Caco-2 (cell line): ENCODE measurements at regions not wholly inside any gene's neighbourhood (a gene's known extent, or its start where the extent isn't known, plus 50 kb on each side); places are given as distances from the start of the nearest gene placed in this dataset.
"Not testable (repeated sequence)": the region's sequence is repeated elsewhere in the genome, so short reads cannot be mapped to it uniquely, and the experiment has no call there.

ENCODE experiments used
- BruUV-seq: library from RNA; stranded (reverse); fragments of 400-500 nt; replicated peaks from 2 replicates; lab custom pipeline; 2021; lab: Mats Ljungman, UMichigan
- CTCF ChIA-PET: fragments of 300-600 bp; sonication (Branson Sonifier 250); formaldehyde crosslinking; loops from one replicate; lab custom pipeline; 2022; ENCODE audit warnings: antibody characterized with exemption; lab: Charles Lee
- POLR2A ChIA-PET: fragments of 300-600 bp; sonication (Branson Sonifier 250); formaldehyde crosslinking; loops from one replicate; lab custom pipeline; 2022; ENCODE audit warnings: antibody characterized with exemption; lab: Charles Lee
- DNase-seq, 2 experiments: peaks; one replicate each; pipeline versions ENCODE4 v3.0.0 to v3.0.0-alpha.2; 2020 to 2022
- H3K27me3 ChIP-seq: replicated peaks from 2 replicates; pipeline ENCODE4 v1.6.0; 2011; ENCODE audit warnings: low read length; ENCODE audit not compliant: control insufficient read depth, insufficient read depth
- H3K36me3 ChIP-seq: 2 replicates; pipeline ENCODE4 v1.5.1; 2011; ENCODE audit warnings: low read length; ENCODE audit not compliant: control insufficient read depth, insufficient read depth
- H3K4me1 ChIP-seq: fragments of 250-450 bp; sonication (Bioruptor Pico); 2 replicates; pipeline ENCODE4 v1.5.1; 2020; ENCODE audit warnings: mild to moderate bottlenecking
- H3K4me3 ChIP-seq: 2 replicates; pipeline ENCODE4 v1.5.1; 2011; ENCODE audit warnings: low read depth, mild to moderate bottlenecking, control low read depth, low read length
- H3K9me3 ChIP-seq: fragments of 250-450 bp; sonication (Bioruptor Pico); 2 replicates; pipeline ENCODE4 v1.5.1; 2020; ENCODE audit warnings: mild to moderate bottlenecking, moderate library complexity
- H3K27ac Mint-ChIP-seq: one replicate; pipeline ENCODE4 v1.8.0; 2022; ENCODE audit warnings: mixed read lengths; ENCODE audit not compliant: unreplicated experiment
- H3K27me3 Mint-ChIP-seq: one replicate; pipeline ENCODE4 v1.8.0; 2022; ENCODE audit warnings: mixed read lengths; ENCODE audit not compliant: insufficient read depth, unreplicated experiment
- H3K36me3 Mint-ChIP-seq: one replicate; pipeline ENCODE4 v1.8.0; 2022; ENCODE audit warnings: mild to moderate bottlenecking, mixed read lengths; ENCODE audit not compliant: insufficient read depth, unreplicated experiment
- H3K4me1 Mint-ChIP-seq: one replicate; pipeline ENCODE4 v1.8.0; 2022; ENCODE audit warnings: low read depth, mixed read lengths; ENCODE audit not compliant: unreplicated experiment
- H3K4me3 Mint-ChIP-seq: one replicate; pipeline ENCODE4 v1.8.0; 2022; ENCODE audit warnings: mild to moderate bottlenecking, moderate library complexity, mixed read lengths; ENCODE audit not compliant: unreplicated experiment
- H3K9me3 Mint-ChIP-seq: one replicate; pipeline ENCODE4 v1.8.0; 2022; ENCODE audit warnings: mixed read lengths; ENCODE audit not compliant: unreplicated experiment
- intact Hi-C: fragments of 100-400 bp; cut with micrococcal nuclease; formaldehyde crosslinking; loops from one replicate; pipeline ENCODE4 v1.10.0; 2022; ENCODE audit not compliant: unreplicated experiment
- TF ChIP-seq, protein P1 (sequence below), 2 experiments: fragments of 200-600 bp in 1 of 2; IDR thresholded peaks; 1 replicate in 1 of 2; 2 replicates in 1 of 2; pipeline versions ENCODE4 v1.5.1 to v1.8.0; 2011 to 2022; ENCODE audit warnings: antibody characterized with exemption in 1 of 2, control low read depth in 1 of 2, inconsistent platforms in 1 of 2, low read depth in 1 of 2, low read length in 1 of 2, mild to moderate bottlenecking in 1 of 2, moderate library complexity in 1 of 2; ENCODE audit not compliant: insufficient read depth in 1 of 2, severe bottlenecking in 1 of 2, unreplicated experiment in 1 of 2

DNA sequence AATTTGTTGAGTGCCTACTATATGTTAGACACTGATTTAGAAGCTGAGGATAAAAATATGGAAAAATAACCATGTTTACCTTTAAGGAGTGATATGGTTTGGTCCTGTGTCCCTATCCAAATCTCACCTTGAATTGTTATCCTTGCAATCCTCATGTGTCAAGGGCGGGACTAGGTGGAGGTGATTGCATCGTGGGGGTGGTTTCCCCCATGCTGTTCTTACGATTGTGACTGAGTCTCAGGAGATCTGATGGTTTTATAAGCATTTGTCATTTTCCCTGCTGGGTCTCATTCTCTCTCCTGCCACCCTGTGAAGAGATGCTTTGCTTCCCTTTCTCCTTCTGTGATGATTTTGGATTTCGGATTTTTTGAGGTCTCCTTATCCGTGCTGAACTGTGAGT, 876.4 kb downstream of the DTWD2 start:
- H3K4me1 Mint-ChIP-seq = no peaks in the 10 kb centered on the region
- BruUV-seq = no TSS peak
- ChIA-PET CTCF (no interaction called here), POLR2A (interaction anchor here (0.7 kb wide), 1 partner anchor 66 kb away, joined by 7 read pairs; no protein-coding TSS in a partner anchor)
- no peak overlapping the region for H3K4me3 ChIP-seq
- H3K4me1 ChIP-seq = no peaks in the 10 kb centered on the region
- H3K36me3 Mint-ChIP-seq = no peaks in the 10 kb centered on the region
- H3K27me3 Mint-ChIP-seq = no peaks in the 10 kb centered on the region
- no peak overlapping the region for H3K27ac Mint-ChIP-seq
- H3K9me3 ChIP-seq = no peaks in the 10 kb centered on the region; the same call in 1 of the 2 replicates
- DNase-seq = no peak
- no peaks in the 10 kb centered on the region for H3K36me3 ChIP-seq
- H3K4me3 Mint-ChIP-seq = no peak overlapping the region
- no peaks in the 10 kb centered on the region for H3K27me3 ChIP-seq
- no peaks in the 10 kb centered on the region for H3K9me3 Mint-ChIP-seq
- intact Hi-C loops = no loop called here
- TF ChIP-seq, protein P1, sequence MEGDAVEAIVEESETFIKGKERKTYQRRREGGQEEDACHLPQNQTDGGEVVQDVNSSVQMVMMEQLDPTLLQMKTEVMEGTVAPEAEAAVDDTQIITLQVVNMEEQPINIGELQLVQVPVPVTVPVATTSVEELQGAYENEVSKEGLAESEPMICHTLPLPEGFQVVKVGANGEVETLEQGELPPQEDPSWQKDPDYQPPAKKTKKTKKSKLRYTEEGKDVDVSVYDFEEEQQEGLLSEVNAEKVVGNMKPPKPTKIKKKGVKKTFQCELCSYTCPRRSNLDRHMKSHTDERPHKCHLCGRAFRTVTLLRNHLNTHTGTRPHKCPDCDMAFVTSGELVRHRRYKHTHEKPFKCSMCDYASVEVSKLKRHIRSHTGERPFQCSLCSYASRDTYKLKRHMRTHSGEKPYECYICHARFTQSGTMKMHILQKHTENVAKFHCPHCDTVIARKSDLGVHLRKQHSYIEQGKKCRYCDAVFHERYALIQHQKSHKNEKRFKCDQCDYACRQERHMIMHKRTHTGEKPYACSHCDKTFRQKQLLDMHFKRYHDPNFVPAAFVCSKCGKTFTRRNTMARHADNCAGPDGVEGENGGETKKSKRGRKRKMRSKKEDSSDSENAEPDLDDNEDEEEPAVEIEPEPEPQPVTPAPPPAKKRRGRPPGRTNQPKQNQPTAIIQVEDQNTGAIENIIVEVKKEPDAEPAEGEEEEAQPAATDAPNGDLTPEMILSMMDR (IDR thresholded peaks at IDR 0.05; ENCODE audit: insufficient read depth in 1 of 2, low read depth in 1 of 2, low read length in 1 of 2, severe bottlenecking in 1 of 2, unreplicated experiment in 1 of 2) = no peak

- H3K27ac Mint-ChIP-seq, CTCF ChIA-PET, intact Hi-C loops, H3K4me3 ChIP-seq, H3K27me3 ChIP-seq, H3K9me3 Mint-ChIP-seq, DNase-seq, H3K36me3 ChIP-seq, H3K4me3 Mint-ChIP-seq, H3K4me1 Mint-ChIP-seq, H3K36me3 Mint-ChIP-seq, H3K27me3 Mint-ChIP-seq, POLR2A ChIA-PET, H3K9me3 ChIP-seq, BruUV-seq: not testable (repeated sequence)
- H3K4me1 ChIP-seq = peaks cover 17% of the 10 kb centered on the region
These were observed 881.1 kb downstream of the DTWD2 start for GRCh38 chr5:118107246-118107645.

DNA sequence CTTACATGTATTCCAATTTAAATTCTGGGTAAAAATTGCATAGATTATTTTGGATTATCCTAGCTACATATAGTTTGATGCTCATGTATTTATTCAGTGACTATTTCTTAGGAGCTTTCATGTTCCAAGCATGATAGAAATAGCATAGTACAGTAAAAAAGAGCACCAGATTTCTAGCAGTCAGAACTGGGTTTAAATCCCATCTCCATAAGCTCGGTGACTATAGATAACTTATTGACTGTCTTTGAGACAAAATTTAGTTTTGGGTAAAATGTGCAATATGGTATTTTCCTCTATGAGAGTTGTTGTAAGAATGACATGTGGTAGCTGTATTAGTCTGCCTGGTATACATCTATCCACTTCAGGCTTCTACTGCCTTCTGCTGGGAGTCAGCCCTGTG, 889.6 kb downstream of the DTWD2 start:
- H3K36me3 Mint-ChIP-seq = no peaks in the 10 kb centered on the region
- intact Hi-C loops = no loop called here
- ChIA-PET POLR2A (no interaction called here), CTCF (no interaction called here)
- Histone ChIP-seq H3K27me3 (no peaks in the 10 kb centered on the region), H3K4me3 (no peak overlapping the region), H3K36me3 (no peaks in the 10 kb centered on the region), H3K9me3 (no peaks in the 10 kb centered on the region), H3K4me1 (no peaks in the 10 kb centered on the region)
- no peaks in the 10 kb centered on the region for H3K9me3 Mint-ChIP-seq
- H3K27me3 Mint-ChIP-seq = no peaks in the 10 kb centered on the region
- H3K27ac Mint-ChIP-seq = no peak overlapping the region
- H3K4me3 Mint-ChIP-seq = no peak overlapping the region
- no peak for DNase-seq
- H3K4me1 Mint-ChIP-seq = no peaks in the 10 kb centered on the region
- TF ChIP-seq, protein P1 (IDR thresholded peaks at IDR 0.05; ENCODE audit: insufficient read depth in 1 of 2, low read depth in 1 of 2, low read length in 1 of 2, severe bottlenecking in 1 of 2, unreplicated experiment in 1 of 2) = no peak
- no TSS peak for BruUV-seq

DNA sequence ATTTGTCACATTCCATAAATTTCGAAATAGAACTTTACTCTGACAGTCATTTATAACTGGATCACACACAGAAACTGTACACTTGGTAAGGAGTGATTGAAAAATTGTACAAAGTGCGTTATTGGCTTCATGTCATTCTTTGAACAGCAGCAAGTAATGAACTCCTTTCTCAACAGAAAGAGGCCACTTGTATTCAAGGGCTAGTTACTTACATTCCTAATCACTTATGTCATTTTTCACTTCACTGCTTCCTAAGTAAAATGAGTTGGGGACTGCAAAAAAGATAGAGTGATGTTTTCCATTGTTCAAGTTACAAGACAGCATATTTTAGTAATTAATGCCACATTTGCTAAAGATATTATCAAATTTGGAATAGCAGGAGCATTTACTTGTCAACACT, 893.2 kb downstream of the DTWD2 start:
- no peaks in the 10 kb centered on the region for H3K4me1 ChIP-seq
- Mint-ChIP-seq H3K27me3 (peaks cover 4% of the 10 kb centered on the region), H3K27ac (no peak overlapping the region), H3K4me1 (no peaks in the 10 kb centered on the region), H3K36me3 (no peaks in the 10 kb centered on the region), H3K9me3 (peaks cover 5% of the 10 kb centered on the region), H3K4me3 (no peak overlapping the region)
- no peak for DNase-seq
- H3K9me3 ChIP-seq = no peaks in the 10 kb centered on the region
- no TSS peak for BruUV-seq
- TF ChIP-seq, protein P1 (IDR thresholded peaks at IDR 0.05; ENCODE audit: insufficient read depth in 1 of 2, low read depth in 1 of 2, low read length in 1 of 2, severe bottlenecking in 1 of 2, unreplicated experiment in 1 of 2) = no peak
- H3K36me3 ChIP-seq = no peaks in the 10 kb centered on the region
- ChIA-PET CTCF (no interaction called here), POLR2A (no interaction called here)
- intact Hi-C loops = no loop called here
- no peak overlapping the region for H3K4me3 ChIP-seq
- no peaks in the 10 kb centered on the region for H3K27me3 ChIP-seq
